ENCODE measurements at regions not wholly inside any gene's neighbourhood (a gene's known extent, or its start where the extent isn't known, plus 50 kb on each side); places are given as distances from the start of the nearest gene placed in this dataset.

DNA sequence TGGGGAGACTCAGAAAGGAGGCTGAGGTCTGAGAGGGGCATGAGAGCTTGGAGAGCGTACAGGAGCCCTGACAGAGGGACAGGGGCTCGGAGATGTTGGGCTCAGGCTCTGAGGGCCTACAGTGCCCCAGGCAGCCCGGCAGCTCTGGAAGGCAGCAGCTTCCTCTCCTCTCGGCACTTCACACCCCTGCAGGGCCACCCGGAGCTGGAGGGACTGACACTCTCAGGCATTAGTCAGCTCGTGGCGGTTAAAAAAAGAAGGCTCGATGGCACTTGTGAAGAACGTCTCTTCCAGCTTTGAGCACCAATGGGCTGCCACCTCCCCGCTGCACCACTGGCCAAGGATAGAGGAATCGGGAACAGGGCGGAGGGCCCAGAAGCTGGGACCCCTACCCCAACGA lies 62.6 kb upstream of the SIRPA start:
- TF ChIP-seq EGR1 (IDR thresholded peaks at IDR 0.05) (no peak), RAD21 (IDR thresholded peaks at IDR 0.05; ENCODE audit: low read depth) (no peak), TAF1 (IDR thresholded peaks at IDR 0.05; ENCODE audit: low read depth) (no peak), TCF12 (IDR thresholded peaks at IDR 0.05; ENCODE audit: low read depth) (no peak), CEBPB (IDR thresholded peaks at IDR 0.05) (no peak), TEAD4 (IDR thresholded peaks at IDR 0.05) (no peak), CREB1 (IDR thresholded peaks at IDR 0.05; ENCODE audit: low read depth) (no peak), EP300 (IDR thresholded peaks at IDR 0.05; ENCODE audit: borderline replicate concordance) (no peak)
- TF ChIP-seq, protein P1, sequence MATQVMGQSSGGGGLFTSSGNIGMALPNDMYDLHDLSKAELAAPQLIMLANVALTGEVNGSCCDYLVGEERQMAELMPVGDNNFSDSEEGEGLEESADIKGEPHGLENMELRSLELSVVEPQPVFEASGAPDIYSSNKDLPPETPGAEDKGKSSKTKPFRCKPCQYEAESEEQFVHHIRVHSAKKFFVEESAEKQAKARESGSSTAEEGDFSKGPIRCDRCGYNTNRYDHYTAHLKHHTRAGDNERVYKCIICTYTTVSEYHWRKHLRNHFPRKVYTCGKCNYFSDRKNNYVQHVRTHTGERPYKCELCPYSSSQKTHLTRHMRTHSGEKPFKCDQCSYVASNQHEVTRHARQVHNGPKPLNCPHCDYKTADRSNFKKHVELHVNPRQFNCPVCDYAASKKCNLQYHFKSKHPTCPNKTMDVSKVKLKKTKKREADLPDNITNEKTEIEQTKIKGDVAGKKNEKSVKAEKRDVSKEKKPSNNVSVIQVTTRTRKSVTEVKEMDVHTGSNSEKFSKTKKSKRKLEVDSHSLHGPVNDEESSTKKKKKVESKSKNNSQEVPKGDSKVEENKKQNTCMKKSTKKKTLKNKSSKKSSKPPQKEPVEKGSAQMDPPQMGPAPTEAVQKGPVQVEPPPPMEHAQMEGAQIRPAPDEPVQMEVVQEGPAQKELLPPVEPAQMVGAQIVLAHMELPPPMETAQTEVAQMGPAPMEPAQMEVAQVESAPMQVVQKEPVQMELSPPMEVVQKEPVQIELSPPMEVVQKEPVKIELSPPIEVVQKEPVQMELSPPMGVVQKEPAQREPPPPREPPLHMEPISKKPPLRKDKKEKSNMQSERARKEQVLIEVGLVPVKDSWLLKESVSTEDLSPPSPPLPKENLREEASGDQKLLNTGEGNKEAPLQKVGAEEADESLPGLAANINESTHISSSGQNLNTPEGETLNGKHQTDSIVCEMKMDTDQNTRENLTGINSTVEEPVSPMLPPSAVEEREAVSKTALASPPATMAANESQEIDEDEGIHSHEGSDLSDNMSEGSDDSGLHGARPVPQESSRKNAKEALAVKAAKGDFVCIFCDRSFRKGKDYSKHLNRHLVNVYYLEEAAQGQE (IDR thresholded peaks at IDR 0.05; ENCODE audit: low read depth): no peak
- TF ChIP-seq, protein P2, sequence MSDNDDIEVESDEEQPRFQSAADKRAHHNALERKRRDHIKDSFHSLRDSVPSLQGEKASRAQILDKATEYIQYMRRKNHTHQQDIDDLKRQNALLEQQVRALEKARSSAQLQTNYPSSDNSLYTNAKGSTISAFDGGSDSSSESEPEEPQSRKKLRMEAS (IDR thresholded peaks at IDR 0.05): no peak
